HG03135 (cell line): ENCODE measurements at regions not wholly inside any gene's neighbourhood (a gene's known extent, or its start where the extent isn't known, plus 50 kb on each side); places are given as distances from the start of the nearest gene placed in this dataset.

ENCODE experiments used
- ATAC-seq: cut with Tn5 transposase; IDR thresholded peaks from one replicate; pipeline ENCODE4 v1.9.1; 2021; ENCODE audit warnings: mild to moderate bottlenecking, moderate library complexity; ENCODE audit not compliant: unreplicated experiment

GRCh38 chr13:60282186-60282585 lies 114.8 kb upstream of the TDRD3 start:
- no peak for ATAC-seq

- ATAC-seq: no peak
These were observed 114.3 kb upstream of the TDRD3 start for GRCh38 chr13:60282708-60283107.

GRCh38 chr13:60286707-60287106 lies 110.3 kb upstream of the TDRD3 start:
- ATAC-seq: no peak

GRCh38 chr13:60288569-60288968 lies 108.5 kb upstream of the TDRD3 start:
- no peak for ATAC-seq

- ATAC-seq: no peak
These were observed 93.9 kb upstream of the TDRD3 start for GRCh38 chr13:60303166-60303565.

GRCh38 chr13:60311527-60311926 lies 85.5 kb upstream of the TDRD3 start:
- no peak for ATAC-seq

- ATAC-seq: no peak
These were observed 84.0 kb upstream of the TDRD3 start for GRCh38 chr13:60312851-60313505.

GRCh38 chr13:60318186-60318585 lies 78.8 kb upstream of the TDRD3 start:
- ATAC-seq: no peak

- no peak for ATAC-seq
These were observed 72.9 kb upstream of the TDRD3 start for GRCh38 chr13:60324131-60324530.

GRCh38 chr13:60326273-60326672 lies 70.7 kb upstream of the TDRD3 start:
- no peak for ATAC-seq

GRCh38 chr13:60327511-60327910 lies 69.5 kb upstream of the TDRD3 start:
- ATAC-seq: no peak

- no peak for ATAC-seq
These were observed 68.9 kb upstream of the TDRD3 start for GRCh38 chr13:60328073-60328472.

GRCh38 chr13:60329221-60329923 lies 67.6 kb upstream of the TDRD3 start:
- no peak for ATAC-seq

- no peak for ATAC-seq
These were observed 65.6 kb upstream of the TDRD3 start for GRCh38 chr13:60331249-60332012.

- ATAC-seq: no peak
These were observed 64.3 kb upstream of the TDRD3 start for GRCh38 chr13:60332682-60333081.

- ATAC-seq: no peak
These were observed 62.7 kb upstream of the TDRD3 start for GRCh38 chr13:60334310-60334709.

GRCh38 chr13:60335531-60335930 lies 61.5 kb upstream of the TDRD3 start:
- no peak for ATAC-seq

- ATAC-seq: no peak
These were observed 58.3 kb upstream of the TDRD3 start for GRCh38 chr13:60338754-60339153.

- no peak for ATAC-seq
These were observed 53.0 kb upstream of the TDRD3 start for GRCh38 chr13:60343978-60344377.

GRCh38 chr13:60347174-60347573 lies 49.8 kb upstream of the TDRD3 start:
- no peak for ATAC-seq
